ENCODE measurements at regions not wholly inside any gene's neighbourhood (a gene's known extent, or its start where the extent isn't known, plus 50 kb on each side); places are given as distances from the start of the nearest gene placed in this dataset.
A peak's percentile ranks its signal among the peaks of the same experiment; 100 is the strongest.

DNA sequence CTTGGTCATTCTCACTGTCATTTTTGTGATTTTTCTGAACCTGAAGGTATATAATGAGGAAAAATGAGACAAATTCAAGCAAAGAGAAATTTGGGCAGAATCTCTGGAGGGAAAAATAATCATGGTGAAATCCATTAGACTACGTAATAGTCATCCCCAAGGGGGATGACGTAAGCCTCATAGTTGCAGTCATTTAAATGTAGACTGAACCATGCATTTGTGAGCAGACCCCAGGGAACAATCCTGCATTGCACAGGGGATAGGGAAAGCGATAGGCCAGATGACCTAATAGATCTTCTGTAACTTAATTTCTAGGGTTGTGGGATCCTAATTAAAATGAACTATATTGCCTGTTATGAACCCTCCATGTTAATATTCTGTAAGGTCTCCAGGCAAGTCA is 167.4 kb upstream of the C1orf21 start:
- DNase-seq (ENCODE audit: low spot score), result no peak

DNA sequence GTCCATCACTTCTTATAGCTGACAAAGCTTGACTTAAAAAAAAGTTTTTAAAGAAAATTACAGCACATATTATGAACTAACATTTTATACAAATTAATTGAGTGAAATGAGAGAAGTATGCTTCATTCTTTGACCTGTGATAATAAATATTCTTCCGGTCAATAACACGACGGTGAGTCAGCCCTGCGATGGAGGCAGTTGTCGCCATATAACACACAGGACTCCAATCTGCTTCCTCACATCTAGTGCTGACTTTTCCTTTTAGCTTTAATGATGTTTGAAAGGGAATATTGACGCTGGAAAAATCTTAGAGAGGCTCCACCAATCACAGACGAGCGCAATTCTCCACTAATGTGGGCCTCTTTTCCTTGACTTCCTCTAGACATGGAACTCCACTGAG is 166.9 kb upstream of the C1orf21 start:
- no peak for DNase-seq (ENCODE audit: low spot score)

DNA sequence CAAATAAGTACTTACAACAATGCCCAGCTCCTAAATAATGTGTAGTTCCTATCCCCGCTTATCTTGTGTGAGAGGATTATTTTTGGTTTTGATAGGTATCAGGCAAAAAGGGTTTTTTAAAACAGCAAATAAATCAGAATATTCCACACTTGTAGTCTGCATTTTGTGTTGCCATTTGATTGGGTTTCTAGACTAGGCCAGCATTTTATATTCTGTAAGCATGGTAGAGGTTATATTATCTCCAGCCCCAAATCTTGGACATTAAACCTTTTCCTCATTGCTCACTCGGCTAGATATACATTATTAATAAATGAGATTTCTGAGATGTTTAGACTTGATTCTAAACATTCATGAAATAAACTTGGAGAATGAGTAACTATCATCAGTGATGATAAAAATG is 165.7 kb upstream of the C1orf21 start:
- no peak for DNase-seq (ENCODE audit: low spot score)

DNA sequence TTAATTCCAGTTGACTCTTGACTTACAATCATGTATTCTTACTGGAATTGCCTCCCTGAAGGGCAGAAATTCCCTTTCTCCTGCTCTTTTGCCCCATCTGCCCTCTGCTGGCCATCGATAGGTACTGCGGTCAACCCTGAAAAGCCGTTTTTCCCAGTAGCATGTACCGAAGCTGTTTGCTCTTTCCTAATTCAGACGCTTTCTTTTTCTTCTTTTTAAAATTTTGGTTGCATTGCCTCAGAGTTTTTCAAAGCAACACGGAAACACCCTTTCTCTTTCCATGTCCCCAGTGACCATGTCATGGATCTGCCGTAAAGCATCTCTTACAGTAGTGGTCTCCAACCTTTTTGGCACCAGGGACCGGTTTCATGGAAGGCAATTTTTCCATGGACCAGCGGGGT is 164.2 kb upstream of the C1orf21 start:
- peak; percentile 42 for DNase-seq (ENCODE audit: low spot score)

DNA sequence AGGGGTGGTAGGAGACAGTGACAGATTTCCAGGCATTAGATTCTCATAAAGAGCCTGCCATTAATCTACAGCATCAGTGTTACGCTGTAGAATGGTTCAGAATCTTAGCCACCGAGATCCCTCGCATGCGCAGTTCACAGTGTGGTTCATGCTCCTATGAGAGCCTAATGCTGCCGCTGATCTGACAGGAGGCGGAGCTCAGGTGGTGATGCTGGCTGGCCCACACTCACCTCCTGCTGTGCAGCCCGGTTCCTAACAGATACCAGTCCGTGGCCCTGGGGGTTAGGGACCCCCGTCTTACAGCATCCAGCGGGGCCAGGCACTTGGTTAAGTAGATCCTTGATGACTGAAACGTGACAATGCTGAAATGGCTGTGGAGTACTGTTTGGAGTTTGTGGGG is 163.6 kb upstream of the C1orf21 start:
- no peak for DNase-seq (ENCODE audit: low spot score)

DNA sequence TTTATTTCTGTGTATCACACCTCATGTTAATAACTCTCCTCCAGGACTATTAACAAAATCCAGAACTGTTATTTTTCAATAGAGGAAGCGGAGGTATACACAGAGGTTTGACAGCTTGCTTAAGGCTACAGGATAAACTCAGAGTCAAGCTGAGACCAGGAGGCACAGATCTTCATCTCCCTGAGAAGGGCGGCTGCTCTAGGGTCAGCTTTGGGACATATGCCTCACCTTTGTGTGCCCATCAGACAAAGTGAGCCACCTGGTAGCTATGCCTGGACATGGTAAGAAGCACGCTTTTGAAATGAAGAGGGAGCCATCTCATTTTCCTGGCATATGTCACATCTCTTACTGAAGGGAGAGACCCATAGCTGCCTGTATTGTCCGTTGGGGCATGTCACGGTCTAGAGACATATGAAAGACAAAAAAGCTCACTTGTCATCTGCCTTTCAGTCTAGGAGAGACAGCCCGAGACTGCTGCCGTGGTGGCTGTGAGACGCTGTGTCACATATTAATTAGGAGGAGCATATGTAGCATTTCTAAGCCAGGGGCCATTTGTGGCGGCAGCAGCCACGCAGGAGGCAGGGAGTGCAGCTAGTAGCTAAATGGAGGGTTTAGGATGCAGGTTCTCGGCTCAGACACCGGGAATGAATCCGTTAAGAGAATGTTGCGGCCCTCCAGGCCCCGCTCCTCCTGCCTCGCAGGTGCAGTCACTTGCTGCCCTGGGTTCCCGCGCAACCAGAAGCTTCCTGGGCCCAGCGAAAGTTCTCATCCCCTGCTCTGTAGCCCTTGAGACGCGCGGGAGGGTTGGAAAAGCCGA is 161.3 kb upstream of the C1orf21 start:
- DNase-seq (ENCODE audit: low spot score), result no peak

DNA sequence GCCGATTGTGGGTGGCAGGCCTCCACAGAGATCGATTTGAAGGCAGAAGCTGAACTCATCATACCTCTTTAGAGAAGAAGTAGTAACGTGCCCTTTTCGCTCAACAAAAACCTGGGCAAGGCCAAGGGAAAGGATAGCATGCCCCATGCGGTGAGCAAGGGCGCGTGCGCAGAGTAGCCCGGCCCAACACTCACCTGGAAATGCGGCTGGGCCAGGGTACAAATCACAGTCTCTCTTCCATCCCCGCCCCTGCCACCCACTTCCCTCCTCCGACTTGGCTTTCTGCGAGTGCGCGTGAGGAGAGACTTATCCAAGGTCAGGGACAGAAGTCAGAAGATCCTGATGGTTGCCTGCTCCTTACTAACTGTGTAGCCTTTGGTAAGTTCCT is 160.7 kb upstream of the C1orf21 start:
- no peak for DNase-seq (ENCODE audit: low spot score)

DNA sequence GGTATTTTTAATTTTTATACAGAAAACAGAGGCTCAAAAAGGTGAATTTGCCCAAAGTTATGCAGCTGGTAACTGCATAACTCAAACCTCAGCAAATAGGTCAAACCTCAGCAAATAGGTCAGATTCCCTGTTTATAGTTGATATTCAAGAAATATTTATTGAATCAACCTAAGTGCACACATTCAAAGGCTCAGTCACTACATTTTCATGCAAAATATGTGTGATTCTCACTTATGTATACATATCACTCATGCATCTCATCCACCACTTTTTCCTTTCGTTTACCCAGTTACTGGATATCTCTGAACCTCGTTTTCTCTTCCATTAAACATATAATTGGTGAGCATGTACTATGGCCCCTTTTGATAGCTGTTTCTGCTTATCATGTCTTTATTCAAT is 158.3 kb upstream of the C1orf21 start:
- DNase-seq (ENCODE audit: low spot score), result no peak

DNA sequence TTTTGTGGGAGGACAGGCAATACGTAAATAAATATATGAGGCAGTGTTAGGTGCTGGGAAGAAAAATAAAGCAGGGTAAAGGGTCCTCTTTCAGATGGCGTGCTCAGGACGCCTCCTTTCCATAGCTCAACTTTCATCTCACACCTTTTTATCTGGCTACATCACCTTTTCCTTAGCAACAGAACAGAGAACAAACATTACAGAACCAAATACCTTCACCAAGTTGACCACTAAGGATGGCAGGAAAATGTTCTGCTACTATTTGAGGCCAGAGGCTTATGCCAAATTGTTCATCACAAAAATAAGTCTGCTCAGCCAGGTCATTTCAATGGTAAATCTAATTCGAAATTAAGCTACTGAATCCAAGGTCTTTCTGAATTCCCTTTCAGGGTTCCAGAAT is 149.2 kb upstream of the C1orf21 start:
- DNase-seq (ENCODE audit: low spot score), result no peak

DNA sequence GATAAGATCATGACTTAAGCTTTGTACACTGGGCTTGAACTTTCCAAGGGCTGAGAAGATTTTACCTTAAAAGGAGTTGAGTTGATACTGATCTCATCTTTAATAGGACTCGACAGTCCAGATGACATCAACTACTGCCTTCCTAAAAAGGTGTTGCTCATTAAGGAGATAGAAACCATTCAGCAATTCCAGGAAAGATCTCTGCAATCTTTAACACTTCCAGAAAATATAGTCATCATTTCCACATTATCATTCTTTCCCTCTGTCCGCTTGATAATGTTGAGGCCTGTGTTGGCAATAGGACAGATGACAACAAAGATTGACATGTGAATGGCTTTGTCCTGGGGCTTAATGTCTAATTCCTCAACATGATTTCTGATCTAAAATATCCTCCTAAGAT is 145.4 kb upstream of the C1orf21 start:
- no peak for DNase-seq (ENCODE audit: low spot score)

DNA sequence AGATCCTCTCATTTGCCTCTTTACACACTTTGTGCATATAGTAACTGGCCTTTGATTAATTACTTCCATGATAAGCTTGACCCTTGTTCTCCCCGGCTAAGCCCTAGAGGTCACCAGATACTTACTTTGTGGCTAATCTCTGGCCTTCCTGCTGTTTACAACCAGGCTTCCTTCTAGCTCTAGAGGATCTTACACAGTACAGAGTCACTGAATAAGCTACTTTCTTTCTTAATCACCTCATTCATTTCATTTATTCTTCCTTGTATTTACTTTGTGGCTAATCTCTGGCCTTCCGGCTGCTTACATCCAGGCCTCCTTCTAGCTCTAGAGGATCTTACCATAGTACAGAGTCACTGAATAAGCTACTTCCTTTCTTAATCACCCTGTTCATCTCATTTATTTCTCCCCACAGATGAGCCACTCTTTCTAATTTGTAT is 144.3 kb upstream of the C1orf21 start:
- DNase-seq (ENCODE audit: low spot score), result no peak

DNA sequence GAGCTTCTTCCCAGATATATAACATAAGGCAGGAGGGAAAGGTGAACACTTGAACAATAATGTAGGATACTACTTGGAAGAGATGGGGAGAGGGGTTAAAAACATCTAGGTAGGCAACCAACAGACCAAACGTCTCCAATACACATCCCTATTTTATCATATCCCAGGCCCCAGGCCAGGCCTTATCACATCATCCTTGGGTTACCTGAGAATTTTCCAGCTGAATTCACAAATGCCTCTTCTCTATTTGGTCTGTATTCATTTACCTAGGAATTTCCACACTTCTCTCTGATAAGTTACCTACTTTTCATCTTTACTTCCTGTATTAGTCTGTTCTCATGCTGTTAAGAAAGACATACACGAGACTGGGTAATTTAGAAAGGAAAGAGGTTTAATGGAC is 141.9 kb upstream of the C1orf21 start:
- no peak for DNase-seq (ENCODE audit: low spot score)

DNA sequence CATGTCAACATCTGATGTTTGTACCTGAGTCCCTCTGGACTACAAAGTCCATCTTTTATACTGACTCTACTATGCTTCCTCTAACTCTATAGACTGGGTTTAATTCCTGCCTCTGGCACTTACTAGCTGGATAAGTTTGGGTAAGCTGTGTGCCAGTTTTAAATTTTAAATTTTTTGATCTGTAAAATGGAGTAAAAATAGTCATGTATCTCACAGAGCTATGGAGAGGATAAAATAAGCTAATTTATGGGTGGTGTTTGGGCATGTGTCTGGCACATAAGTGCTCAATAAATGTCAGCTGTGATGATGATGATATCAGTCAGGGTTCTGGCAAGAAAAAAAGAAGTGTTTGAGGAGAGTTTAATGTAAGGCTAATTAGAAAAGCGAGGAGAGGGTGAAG is 139.2 kb upstream of the C1orf21 start:
- DNase-seq (ENCODE audit: low spot score), result no peak

DNA sequence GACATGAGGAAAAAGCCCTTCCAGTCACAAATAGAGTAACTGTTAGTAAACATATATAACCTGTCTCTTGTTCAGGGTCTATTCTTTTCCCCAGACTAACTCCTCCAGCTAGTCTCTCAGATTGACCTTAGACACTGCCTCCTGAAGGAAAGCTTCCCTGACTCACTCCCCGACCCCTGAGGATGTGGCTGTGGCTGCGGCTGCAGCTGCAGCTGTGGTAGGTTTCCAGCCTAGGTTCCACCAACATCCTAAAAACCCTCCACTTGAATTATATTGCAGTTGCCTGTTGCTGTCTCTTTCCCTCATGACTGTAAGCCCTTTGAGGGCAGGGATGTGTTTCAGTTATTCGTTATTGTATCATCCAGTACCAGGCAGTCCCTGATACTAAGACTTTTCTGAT is 132.9 kb upstream of the C1orf21 start:
- DNase-seq (ENCODE audit: low spot score), result no peak

DNA sequence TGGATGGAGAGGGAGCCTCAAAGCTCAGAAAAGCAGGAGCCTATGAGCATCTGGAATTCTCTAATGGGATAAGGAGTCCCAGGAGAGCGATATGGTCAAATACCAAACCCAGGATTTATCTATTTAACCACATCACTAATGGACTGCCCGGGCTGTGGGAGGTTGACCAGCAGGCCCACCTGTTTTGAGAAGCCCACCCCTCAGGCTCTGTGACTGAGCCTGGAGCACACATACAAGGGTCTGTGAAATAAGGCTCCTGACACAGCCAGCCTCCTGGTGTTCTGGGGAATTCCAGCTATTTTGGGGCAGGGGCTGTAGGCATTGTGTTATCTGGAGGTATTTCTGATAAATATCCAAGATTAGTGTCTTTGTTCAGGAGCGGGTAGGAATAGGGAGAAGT is 132.0 kb upstream of the C1orf21 start:
- no peak for DNase-seq (ENCODE audit: low spot score)

DNA sequence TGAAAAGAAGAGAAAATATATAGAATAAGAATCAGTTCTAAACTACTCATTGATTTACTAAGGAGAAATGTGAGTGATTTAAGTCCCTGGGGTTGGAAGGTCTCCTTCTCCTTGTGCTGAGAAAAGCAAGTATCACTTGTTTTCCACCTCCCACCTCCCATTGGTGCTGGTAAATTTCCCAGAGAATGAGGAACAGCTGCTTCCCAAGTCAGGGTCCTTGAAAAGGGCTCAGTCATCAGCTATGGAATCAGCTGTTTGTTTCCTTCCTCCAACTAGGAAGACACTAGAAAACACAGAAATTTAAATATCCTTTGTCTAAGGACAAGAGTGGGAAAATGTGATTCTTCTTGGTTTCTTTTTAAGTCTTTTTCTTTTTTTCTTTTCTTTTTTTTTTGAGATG is 131.3 kb upstream of the C1orf21 start:
- DNase-seq (ENCODE audit: low spot score), result no peak

DNA sequence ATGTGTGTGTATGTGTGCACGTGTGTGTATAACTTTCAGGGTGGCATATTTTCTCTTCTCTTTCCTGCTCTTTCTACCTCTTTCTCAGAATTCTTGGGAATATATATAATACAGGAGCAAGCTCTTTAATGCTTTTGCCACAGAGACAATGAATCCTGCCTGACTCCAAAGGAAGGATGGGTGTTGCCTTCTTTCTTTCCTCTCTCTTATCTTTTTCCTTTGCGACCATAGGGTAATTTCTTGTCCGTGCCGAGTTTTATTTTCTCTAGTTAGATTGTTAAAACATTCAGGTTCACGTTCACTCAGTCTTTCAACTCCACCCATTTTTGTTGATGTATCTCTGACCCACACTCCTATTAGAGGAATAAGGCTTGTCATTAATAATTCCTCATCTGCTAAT is 129.0 kb upstream of the C1orf21 start:
- no peak for DNase-seq (ENCODE audit: low spot score)

DNA sequence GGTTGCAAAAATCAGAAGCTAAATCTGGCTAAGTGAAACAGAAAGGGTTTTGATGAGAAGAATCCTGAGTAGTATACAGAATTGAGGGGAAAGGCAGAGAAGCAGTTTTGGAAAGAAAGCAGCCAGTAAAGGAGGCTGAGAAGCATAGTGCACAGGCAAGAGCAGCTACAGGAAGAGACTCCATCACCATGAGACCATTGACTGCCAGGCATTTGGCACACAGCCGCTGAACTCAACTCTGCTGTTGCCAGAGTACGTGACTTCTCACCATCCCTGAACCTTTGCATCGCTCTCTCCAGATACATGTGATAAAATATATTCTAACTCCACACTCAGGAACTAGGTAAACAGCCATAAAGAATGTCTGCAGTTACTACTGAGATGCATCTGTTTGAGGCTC is 128.3 kb upstream of the C1orf21 start:
- no peak for DNase-seq (ENCODE audit: low spot score)

DNA sequence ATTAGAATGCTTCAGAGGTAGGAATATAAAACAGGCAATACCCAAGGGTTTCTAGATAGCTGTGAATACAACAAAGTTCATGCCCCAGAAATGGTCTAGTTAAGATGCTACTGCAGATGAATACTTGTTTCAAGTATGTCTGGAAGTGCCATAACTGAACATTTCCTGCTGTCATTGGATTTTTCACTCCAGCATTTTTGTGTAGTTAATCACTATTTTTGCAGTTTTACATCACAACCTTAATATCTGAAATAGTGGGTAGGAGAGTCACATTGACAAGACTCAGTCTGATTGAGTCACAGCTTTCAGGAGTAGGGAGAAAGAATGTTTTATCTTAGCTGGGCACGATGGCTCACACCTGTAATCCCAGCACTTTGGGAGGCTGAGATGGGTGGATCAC is 126.4 kb upstream of the C1orf21 start:
- DNase-seq (ENCODE audit: low spot score), result peak; percentile 55

DNA sequence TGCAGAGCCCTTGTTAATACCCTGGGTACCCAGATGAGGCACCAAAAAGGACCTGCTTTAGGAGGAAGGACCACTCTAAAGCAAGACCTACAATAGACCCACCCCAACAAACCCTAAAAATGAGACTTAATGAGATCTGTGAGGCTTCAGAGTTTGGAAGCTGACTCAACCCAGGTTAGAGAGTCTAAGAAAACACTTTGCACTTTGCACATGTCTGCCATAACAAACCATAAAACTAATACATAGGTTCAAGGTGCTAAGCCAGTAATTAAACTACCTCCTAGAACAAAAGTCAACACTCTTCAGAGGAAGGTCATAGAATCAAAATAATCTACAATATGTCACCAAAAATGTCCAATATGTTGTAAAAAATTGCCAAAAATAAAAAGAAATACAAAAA is 124.7 kb upstream of the C1orf21 start:
- no peak for DNase-seq (ENCODE audit: low spot score)

DNA sequence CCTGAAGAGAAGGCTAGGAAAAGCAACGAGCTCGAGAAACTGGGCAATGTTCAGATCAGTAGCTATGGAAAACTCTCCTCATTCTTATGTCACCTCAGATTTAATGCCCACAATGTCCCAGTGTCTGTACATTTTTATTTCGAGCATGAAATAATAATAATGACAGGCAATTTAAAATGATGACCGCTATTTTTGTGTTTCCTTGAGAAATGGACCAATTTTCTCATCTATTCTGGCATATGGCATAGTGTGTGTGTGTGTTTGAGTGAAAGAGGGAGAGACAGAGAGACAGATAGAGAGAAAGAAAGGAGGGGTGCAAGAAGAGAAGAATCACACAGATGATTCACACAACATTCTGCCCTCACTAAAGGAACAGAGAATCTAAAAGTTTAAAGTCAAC is 119.1 kb upstream of the C1orf21 start:
- DNase-seq (ENCODE audit: low spot score), result no peak

DNA sequence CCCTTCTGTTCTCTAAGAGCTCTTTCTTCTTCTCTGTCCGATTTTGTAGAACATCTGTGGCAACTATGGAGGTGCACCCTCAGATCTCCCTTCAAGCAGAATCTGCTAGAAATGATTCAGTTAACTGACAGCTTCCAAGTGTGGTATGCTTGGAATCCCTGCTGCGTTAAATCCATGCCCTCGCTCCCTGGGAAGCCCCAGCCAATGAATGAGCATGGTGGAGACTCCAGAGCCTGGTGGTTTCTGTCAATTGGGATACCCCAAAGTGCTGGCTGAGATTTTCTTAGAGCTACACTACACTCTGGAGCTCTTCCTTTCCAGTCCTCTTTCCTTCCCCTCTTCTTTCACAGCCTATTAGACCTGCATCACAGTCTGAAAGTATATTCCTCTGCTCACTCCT is 116.3 kb upstream of the C1orf21 start:
- DNase-seq (ENCODE audit: low spot score), result peak; percentile 17

DNA sequence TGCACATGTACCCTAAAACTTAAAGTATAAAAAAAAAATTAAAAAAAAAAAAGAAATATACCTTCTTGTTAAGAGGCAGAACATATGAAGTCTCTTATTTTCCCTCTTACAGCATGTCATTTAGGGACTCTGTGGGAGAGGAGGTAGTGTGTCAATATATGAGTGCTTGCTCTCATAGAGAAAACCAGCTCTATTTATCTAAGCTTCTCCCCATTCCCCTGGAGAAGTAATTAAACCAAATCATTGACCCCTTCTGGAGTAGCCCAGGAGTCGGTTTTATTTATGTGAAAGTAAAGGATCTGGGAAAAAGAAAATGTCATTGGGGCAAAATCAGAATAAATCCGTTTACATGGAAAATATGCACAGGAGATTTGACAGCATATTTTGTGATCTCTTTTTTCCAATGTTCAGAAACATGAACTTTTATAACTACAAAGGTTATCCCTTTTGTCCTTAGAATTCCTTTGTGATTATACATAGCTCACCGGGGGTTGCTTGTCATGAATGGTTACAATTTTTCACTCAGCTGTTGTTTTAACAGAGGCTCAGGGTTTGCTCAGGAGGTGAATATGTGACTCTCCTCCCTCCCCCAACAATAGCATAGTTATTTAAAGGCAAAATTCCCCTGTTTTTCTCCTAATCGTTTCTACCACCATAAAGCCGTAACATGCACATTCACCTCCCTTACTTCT is 114.5 kb upstream of the C1orf21 start:
- DNase-seq (ENCODE audit: low spot score), result peak; percentile 26

DNA sequence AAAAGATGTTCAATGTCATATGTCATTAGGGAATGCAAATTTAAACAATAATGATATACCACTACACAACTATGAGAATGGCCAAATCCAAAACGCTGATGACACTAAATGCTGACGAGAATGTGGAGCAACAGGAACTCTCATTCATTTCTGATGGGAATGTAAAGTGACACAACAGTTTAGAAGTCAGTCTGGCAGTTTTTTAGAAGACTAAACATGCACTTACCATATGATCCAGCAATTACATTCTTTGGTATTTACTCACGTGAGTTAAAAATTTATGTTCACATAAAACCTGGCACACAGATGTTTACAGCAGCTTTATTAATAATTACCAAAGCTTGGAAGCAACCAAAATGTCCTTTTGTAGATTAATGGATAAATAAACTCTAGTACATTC is 110.4 kb upstream of the C1orf21 start:
- no peak for DNase-seq (ENCODE audit: low spot score)

Data from hepatic stellate cell (primary cell).